PFSK-1 (cell line): ENCODE measurements at regions not wholly inside any gene's neighbourhood (a gene's known extent, or its start where the extent isn't known, plus 50 kb on each side); places are given as distances from the start of the nearest gene placed in this dataset.

ENCODE experiments used
- FOXP2 ChIP-seq: optimal IDR thresholded peaks from 2 replicates; pipeline ENCODE3; 2011; ENCODE audit warnings: borderline replicate concordance, control low read depth, inconsistent platforms; ENCODE audit not compliant: insufficient read depth; ENCODE audit errors: extremely low read length, extremely low read depth
- POLR2AphosphoS5 ChIP-seq: IDR thresholded peaks from 2 replicates; pipeline ENCODE4 v1.6.1; 2012; ENCODE audit warnings: low read depth, mild to moderate bottlenecking, control low read depth, low read length, moderate library complexity
- REST ChIP-seq, 2 experiments: IDR thresholded peaks; 2 replicates each; pipeline versions ENCODE4 v1.6.1 to v1.8.0; 2011 to 2012; ENCODE audit warnings: low read depth in 2 of 2, low read length in 2 of 2, control low read depth in 1 of 2, inconsistent platforms in 1 of 2, mild to moderate bottlenecking in 1 of 2, moderate library complexity in 1 of 2; ENCODE audit not compliant: insufficient read depth in 1 of 2
- SIN3A ChIP-seq: IDR thresholded peaks from 2 replicates; pipeline ENCODE4 v1.6.1; 2012; ENCODE audit warnings: mild to moderate bottlenecking, low read length, moderate library complexity, borderline replicate concordance; ENCODE audit not compliant: insufficient read depth
- TAF1 ChIP-seq: IDR thresholded peaks from 2 replicates; pipeline ENCODE4 v1.6.1; 2012; ENCODE audit warnings: low read length, control low read depth, borderline replicate concordance; ENCODE audit not compliant: insufficient read depth

- TF ChIP-seq FOXP2 (no peak), TAF1 (no peak), SIN3A (no peak), POLR2AphosphoS5 (no peak), REST (IDR thresholded peaks at IDR 0.05; ENCODE audit: insufficient read depth in 1 of 2, low read depth in 2 of 2, low read length in 2 of 2) (no peak)
These were observed 58.7 kb upstream of the GPC1 start for GRCh38 chr2:240376739-240377138.

GRCh38 chr2:240377366-240377765 is 58.1 kb upstream of the GPC1 start:
- TF ChIP-seq REST (IDR thresholded peaks at IDR 0.05; ENCODE audit: insufficient read depth in 1 of 2, low read depth in 2 of 2, low read length in 2 of 2) (no peak), SIN3A (no peak), FOXP2 (no peak), POLR2AphosphoS5 (no peak), TAF1 (no peak)

- TF ChIP-seq REST (IDR thresholded peaks at IDR 0.05; ENCODE audit: insufficient read depth in 1 of 2, low read depth in 2 of 2, low read length in 2 of 2) (no peak), FOXP2 (no peak), SIN3A (no peak), POLR2AphosphoS5 (no peak), TAF1 (no peak)
These were observed 56.3 kb upstream of the GPC1 start for GRCh38 chr2:240379089-240379636.

- TF ChIP-seq SIN3A (no peak), TAF1 (no peak), POLR2AphosphoS5 (no peak), FOXP2 (no peak), REST (IDR thresholded peaks at IDR 0.05; ENCODE audit: insufficient read depth in 1 of 2, low read depth in 2 of 2, low read length in 2 of 2) (no peak)
These were observed 52.2 kb upstream of the GPC1 start for GRCh38 chr2:240383099-240383758.
